NB4 (cell line): ENCODE measurements at regions not wholly inside any gene's neighbourhood (a gene's known extent, or its start where the extent isn't known, plus 50 kb on each side); places are given as distances from the start of the nearest gene placed in this dataset.

Experiments used
- POLR2A ChIP-seq: IDR thresholded peaks from 2 replicates; pipeline ENCODE4 v1.6.1; 2011; ENCODE audit warnings: mild to moderate bottlenecking; ENCODE audit not compliant: insufficient read length; ENCODE audit errors: extremely low read depth
- TF ChIP-seq, protein P1 (sequence below): IDR thresholded peaks from one replicate; pipeline ENCODE4 v1.5.1; 2012; ENCODE audit warnings: low read depth, low read length
- TF ChIP-seq, protein P2 (sequence below): IDR thresholded peaks from 2 replicates; pipeline ENCODE4 v1.6.1; 2011; ENCODE audit warnings: low read depth, low read length

- TF ChIP-seq, protein P1, sequence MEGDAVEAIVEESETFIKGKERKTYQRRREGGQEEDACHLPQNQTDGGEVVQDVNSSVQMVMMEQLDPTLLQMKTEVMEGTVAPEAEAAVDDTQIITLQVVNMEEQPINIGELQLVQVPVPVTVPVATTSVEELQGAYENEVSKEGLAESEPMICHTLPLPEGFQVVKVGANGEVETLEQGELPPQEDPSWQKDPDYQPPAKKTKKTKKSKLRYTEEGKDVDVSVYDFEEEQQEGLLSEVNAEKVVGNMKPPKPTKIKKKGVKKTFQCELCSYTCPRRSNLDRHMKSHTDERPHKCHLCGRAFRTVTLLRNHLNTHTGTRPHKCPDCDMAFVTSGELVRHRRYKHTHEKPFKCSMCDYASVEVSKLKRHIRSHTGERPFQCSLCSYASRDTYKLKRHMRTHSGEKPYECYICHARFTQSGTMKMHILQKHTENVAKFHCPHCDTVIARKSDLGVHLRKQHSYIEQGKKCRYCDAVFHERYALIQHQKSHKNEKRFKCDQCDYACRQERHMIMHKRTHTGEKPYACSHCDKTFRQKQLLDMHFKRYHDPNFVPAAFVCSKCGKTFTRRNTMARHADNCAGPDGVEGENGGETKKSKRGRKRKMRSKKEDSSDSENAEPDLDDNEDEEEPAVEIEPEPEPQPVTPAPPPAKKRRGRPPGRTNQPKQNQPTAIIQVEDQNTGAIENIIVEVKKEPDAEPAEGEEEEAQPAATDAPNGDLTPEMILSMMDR, result no peak
- TF ChIP-seq POLR2A, result no peak
- TF ChIP-seq, protein P2, sequence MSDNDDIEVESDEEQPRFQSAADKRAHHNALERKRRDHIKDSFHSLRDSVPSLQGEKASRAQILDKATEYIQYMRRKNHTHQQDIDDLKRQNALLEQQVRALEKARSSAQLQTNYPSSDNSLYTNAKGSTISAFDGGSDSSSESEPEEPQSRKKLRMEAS, result no peak
Observed at GRCh38 chr9:28941856-28942255, 1368.6 kb upstream of the C9orf72 start.
